ENCODE measurements at regions not wholly inside any gene's neighbourhood (a gene's known extent, or its start where the extent isn't known, plus 50 kb on each side); places are given as distances from the start of the nearest gene placed in this dataset.

GRCh38 chr13:63607153-63607552, 2191.5 kb upstream of the PCDH20 start:
- H3K4me1 ChIP-seq (ENCODE audit: low read length) = no peaks in the 10 kb centered on the region
- no peaks in the 10 kb centered on the region for H3K27me3 ChIP-seq (ENCODE audit: low read depth, low read length)
- no peak overlapping the region for H2AFZ ChIP-seq (ENCODE audit: low read depth, low read length)
- peaks cover 19% of the 10 kb centered on the region; the same call in 1 of the 2 replicates for H3K9me3 ChIP-seq (ENCODE audit: insufficient read depth, low read length)
- H3K27ac ChIP-seq (ENCODE audit: low read length) = no peak overlapping the region
- H3K4me3 ChIP-seq (ENCODE audit: low read length) = no peak overlapping the region
- H3K9ac ChIP-seq (ENCODE audit: low read length) = no peak overlapping the region
- H3K79me2 ChIP-seq (ENCODE audit: low read length) = no peaks in the 10 kb centered on the region
- TF ChIP-seq EZH2phosphoT487 (IDR thresholded peaks at IDR 0.05; ENCODE audit: low read depth) (no peak), CTCF (IDR thresholded peaks at IDR 0.05; ENCODE audit: low read depth, low read length) (no peak)
- no peak overlapping the region for H3K4me2 ChIP-seq (ENCODE audit: low read length)
- H4K20me1 ChIP-seq (ENCODE audit: insufficient read depth, low read length) = no peaks in the 10 kb centered on the region
- peaks cover 5% of the 10 kb centered on the region for H3K36me3 ChIP-seq (replicated peaks; ENCODE audit: low read depth, low read length)

- Histone ChIP-seq H3K9me3 (ENCODE audit: insufficient read depth, low read length) (peaks cover 19% of the 10 kb centered on the region; the same call in 1 of the 2 replicates), H3K27ac (ENCODE audit: low read length) (no peak overlapping the region), H3K4me3 (ENCODE audit: low read length) (no peak overlapping the region), H3K4me2 (ENCODE audit: low read length) (no peak overlapping the region), H3K9ac (ENCODE audit: low read length) (no peak overlapping the region), H3K36me3 (replicated peaks; ENCODE audit: low read depth, low read length) (peaks cover 5% of the 10 kb centered on the region), H3K27me3 (ENCODE audit: low read depth, low read length) (no peaks in the 10 kb centered on the region), H3K4me1 (ENCODE audit: low read length) (no peaks in the 10 kb centered on the region), H4K20me1 (ENCODE audit: insufficient read depth, low read length) (no peaks in the 10 kb centered on the region), H2AFZ (ENCODE audit: low read depth, low read length) (no peak overlapping the region), H3K79me2 (ENCODE audit: low read length) (no peaks in the 10 kb centered on the region)
- TF ChIP-seq EZH2phosphoT487 (IDR thresholded peaks at IDR 0.05; ENCODE audit: low read depth) = no peak
Observed at GRCh38 chr13:63605962-63606361, 2190.3 kb upstream of the PCDH20 start.

GRCh38 chr13:63605403-63605802, 2189.8 kb upstream of the PCDH20 start:
- Histone ChIP-seq H3K27ac (ENCODE audit: low read length) (no peak overlapping the region), H3K27me3 (ENCODE audit: low read depth, low read length) (no peaks in the 10 kb centered on the region), H2AFZ (ENCODE audit: low read depth, low read length) (no peak overlapping the region), H3K9ac (ENCODE audit: low read length) (no peak overlapping the region), H3K36me3 (replicated peaks; ENCODE audit: low read depth, low read length) (peaks cover 5% of the 10 kb centered on the region), H3K4me2 (ENCODE audit: low read length) (no peak overlapping the region), H3K9me3 (ENCODE audit: insufficient read depth, low read length) (peaks cover 19% of the 10 kb centered on the region; the same call in 1 of the 2 replicates), H3K79me2 (ENCODE audit: low read length) (no peaks in the 10 kb centered on the region), H3K4me3 (ENCODE audit: low read length) (no peak overlapping the region), H4K20me1 (ENCODE audit: insufficient read depth, low read length) (no peaks in the 10 kb centered on the region), H3K4me1 (ENCODE audit: low read length) (no peaks in the 10 kb centered on the region)
- TF ChIP-seq EZH2phosphoT487 (IDR thresholded peaks at IDR 0.05; ENCODE audit: low read depth) = no peak
- no peak for TF ChIP-seq CTCF (IDR thresholded peaks at IDR 0.05; ENCODE audit: low read depth, low read length)

- H3K4me2 ChIP-seq (ENCODE audit: low read length) = no peak overlapping the region
- no peaks in the 10 kb centered on the region for H4K20me1 ChIP-seq (ENCODE audit: insufficient read depth, low read length)
- no peak overlapping the region for H3K4me3 ChIP-seq (ENCODE audit: low read length)
- no peaks in the 10 kb centered on the region for H3K4me1 ChIP-seq (ENCODE audit: low read length)
- no peak overlapping the region for H3K27ac ChIP-seq (ENCODE audit: low read length)
- no peaks in the 10 kb centered on the region for H3K9me3 ChIP-seq (ENCODE audit: insufficient read depth, low read length)
- H3K27me3 ChIP-seq (ENCODE audit: low read depth, low read length) = no peaks in the 10 kb centered on the region
- H3K79me2 ChIP-seq (ENCODE audit: low read length) = no peaks in the 10 kb centered on the region
- no peaks in the 10 kb centered on the region for H3K36me3 ChIP-seq (replicated peaks; ENCODE audit: low read depth, low read length)
- no peak overlapping the region for H2AFZ ChIP-seq (ENCODE audit: low read depth, low read length)
- H3K9ac ChIP-seq (ENCODE audit: low read length) = no peak overlapping the region
- TF ChIP-seq EZH2phosphoT487 (IDR thresholded peaks at IDR 0.05; ENCODE audit: low read depth) (no peak), CTCF (IDR thresholded peaks at IDR 0.05; ENCODE audit: low read depth, low read length) (no peak)
Observed at GRCh38 chr13:63595811-63596210, 2180.2 kb upstream of the PCDH20 start.

- H3K4me3 ChIP-seq (ENCODE audit: low read length) = no peak overlapping the region
- no peaks in the 10 kb centered on the region for H3K27me3 ChIP-seq (ENCODE audit: low read depth, low read length)
- no peaks in the 10 kb centered on the region for H4K20me1 ChIP-seq (ENCODE audit: insufficient read depth, low read length)
- TF ChIP-seq EZH2phosphoT487 (IDR thresholded peaks at IDR 0.05; ENCODE audit: low read depth) = no peak
- no peak for TF ChIP-seq CTCF (IDR thresholded peaks at IDR 0.05; ENCODE audit: low read depth, low read length)
- H3K79me2 ChIP-seq (ENCODE audit: low read length) = no peaks in the 10 kb centered on the region
- no peaks in the 10 kb centered on the region for H3K9me3 ChIP-seq (ENCODE audit: insufficient read depth, low read length)
- H3K4me2 ChIP-seq (ENCODE audit: low read length) = no peak overlapping the region
- H3K9ac ChIP-seq (ENCODE audit: low read length) = no peak overlapping the region
- H3K4me1 ChIP-seq (ENCODE audit: low read length) = no peaks in the 10 kb centered on the region
- H3K36me3 ChIP-seq (replicated peaks; ENCODE audit: low read depth, low read length) = no peaks in the 10 kb centered on the region
- H2AFZ ChIP-seq (ENCODE audit: low read depth, low read length) = no peak overlapping the region
- H3K27ac ChIP-seq (ENCODE audit: low read length) = no peak overlapping the region
Observed at GRCh38 chr13:63586467-63586866, 2170.8 kb upstream of the PCDH20 start.
